HepG2 (cell line): ENCODE measurements at regions not wholly inside any gene's neighbourhood (a gene's known extent, or its start where the extent isn't known, plus 50 kb on each side); places are given as distances from the start of the nearest gene placed in this dataset.

ENCODE experiments used
- ATM ChIP-seq: fragments of 450-650 bp; IDR thresholded peaks from 2 replicates; pipeline ENCODE4 v1.7.1; 2017; ENCODE audit warnings: mild to moderate bottlenecking, borderline replicate concordance
- BATF2 ChIP-seq: sonication (generic); formaldehyde crosslinking; IDR thresholded peaks from 2 replicates; pipeline ENCODE4 v1.8.0; 2022; ENCODE audit warnings: mild to moderate bottlenecking, missing genetic modification reagents, moderate library complexity
- SMC3 ChIP-seq: IDR thresholded peaks from 2 replicates; pipeline ENCODE4 v1.6.1; 2011; ENCODE audit warnings: low read length, improper control_type of control experiment
- STAT5B ChIP-seq: sonication (generic); formaldehyde crosslinking; IDR thresholded peaks from 2 replicates; pipeline ENCODE4 v1.4.0; 2020; ENCODE audit warnings: missing genetic modification reagents

- TF ChIP-seq BATF2 (CRISPR knock-in tag), result no peak
- no peak for TF ChIP-seq ATM
- TF ChIP-seq STAT5B (CRISPR knock-in tag), result no peak
- TF ChIP-seq SMC3, result no peak
Measured at GRCh38 chr4:46445710-46446314, 55.9 kb upstream of the GABRA2 start.
